CD4-positive, alpha-beta memory T cell (primary cell): ENCODE measurements at regions not wholly inside any gene's neighbourhood (a gene's known extent, or its start where the extent isn't known, plus 50 kb on each side); places are given as distances from the start of the nearest gene placed in this dataset.

Source experiments
- CTCF ChIA-PET: fragments of 350-600 bp; sonication (Branson Sonifier 250); formaldehyde crosslinking; loops from one replicate; lab custom pipeline; 2021; ENCODE audit warnings: inconsistent platforms; ENCODE audit not compliant: partially characterized antibody; lab: Charles Lee
- POLR2A ChIA-PET: fragments of 350-600 bp; sonication (Branson Sonifier 250); formaldehyde crosslinking; loops from one replicate; lab custom pipeline; 2021; ENCODE audit not compliant: partially characterized antibody; lab: Charles Lee
- DNase-seq, 5 donors: peaks; one replicate each; pipeline versions ENCODE4 v3.0.0 to v3.0.0-alpha.2; 2020 to 2022; ENCODE audit warnings: mixed read lengths in 1 of 5
- H3K27ac ChIP-seq: one replicate; pipeline ENCODE4 v1.7.0; 2013; ENCODE audit warnings: low read depth, low read length
- H3K27me3 ChIP-seq: 2 replicates; pipeline ENCODE4 v1.7.0; 2013; ENCODE audit warnings: mild to moderate bottlenecking, low read length, moderate library complexity; ENCODE audit not compliant: insufficient read depth
- H3K36me3 ChIP-seq: 2 replicates; pipeline ENCODE4 v1.7.0; 2013; ENCODE audit warnings: mild to moderate bottlenecking, low read length, moderate library complexity; ENCODE audit not compliant: insufficient read depth
- H3K4me1 ChIP-seq: 2 replicates; pipeline ENCODE4 v1.7.0; 2013; ENCODE audit warnings: mild to moderate bottlenecking, low read length, moderate library complexity; ENCODE audit not compliant: insufficient read depth
- H3K4me3 ChIP-seq, 2 donors: one replicate each; pipeline ENCODE4 v1.7.0; 2013; ENCODE audit warnings: low read length in 2 of 2, mild to moderate bottlenecking in 1 of 2
- H3K9me3 ChIP-seq, 2 donors: one replicate each; pipeline ENCODE4 v1.7.0; 2013; ENCODE audit warnings: low read length in 2 of 2, control low read depth in 1 of 2; ENCODE audit not compliant: control insufficient read depth in 1 of 2
- H3K27ac Mint-ChIP-seq, 7 donors: one replicate each; pipeline ENCODE4 v1.8.0; 2020 to 2021; ENCODE audit warnings: mixed read lengths in 7 of 7, mild to moderate bottlenecking in 6 of 7, inconsistent platforms in 3 of 7, moderate library complexity in 3 of 7
- H3K27me3 Mint-ChIP-seq, 2 donors: one replicate each; pipeline ENCODE4 v1.8.0; 2020 to 2021; ENCODE audit warnings: mixed read lengths in 2 of 2
- H3K36me3 Mint-ChIP-seq, 2 donors: one replicate each; pipeline ENCODE4 v1.8.0; 2020 to 2021; ENCODE audit warnings: mixed read lengths in 2 of 2, inconsistent platforms in 1 of 2, mild to moderate bottlenecking in 1 of 2
- H3K4me1 Mint-ChIP-seq, 4 donors: one replicate each; pipeline ENCODE4 v1.8.0; 2020 to 2021; ENCODE audit warnings: mixed read lengths in 4 of 4, mild to moderate bottlenecking in 1 of 4
- H3K4me3 Mint-ChIP-seq, 8 donors: one replicate each; pipeline ENCODE4 v1.8.0; 2020 to 2021; ENCODE audit warnings: mixed read lengths in 8 of 8, mild to moderate bottlenecking in 7 of 8, moderate library complexity in 6 of 8, inconsistent platforms in 3 of 8
- H3K9me3 Mint-ChIP-seq, 8 donors: one replicate each; pipeline ENCODE4 v1.8.0; 2020 to 2021; ENCODE audit warnings: mixed read lengths in 8 of 8, mild to moderate bottlenecking in 5 of 8, inconsistent platforms in 3 of 8, moderate library complexity in 1 of 8
- intact Hi-C: fragments of 100-400 bp; cut with micrococcal nuclease; formaldehyde crosslinking; loops from one replicate; pipeline ENCODE4 v1.15.1; 2023

- ChIA-PET CTCF (no interaction called here), POLR2A (no interaction called here)
- Mint-ChIP-seq H3K4me1 (no peaks in the 10 kb centered on the region), H3K4me3 (no peak overlapping the region), H3K36me3 (no peaks in the 10 kb centered on the region), H3K9me3 (peaks cover 0 to 4% (median under 1%) of the 10 kb centered on the region in 8 donors), H3K27ac (no peak overlapping the region), H3K27me3 (peaks cover 2 to 9% of the 10 kb centered on the region in 2 donors)
- no peaks in the 10 kb centered on the region for H3K9me3 ChIP-seq
- intact Hi-C loops, result no loop called here
- no peak overlapping the region for H3K4me3 ChIP-seq
- H3K27ac ChIP-seq, result no peak overlapping the region
- H3K27me3 ChIP-seq, result no peaks in the 10 kb centered on the region
- H3K36me3 ChIP-seq, result no peaks in the 10 kb centered on the region
- no peaks in the 10 kb centered on the region for H3K4me1 ChIP-seq
- no peak for DNase-seq
Measured at GRCh38 chr6:159505140-159505922, 187.7 kb downstream of the SOD2 start.

- Mint-ChIP-seq H3K27me3 (peaks cover 5 to 16% of the 10 kb centered on the region in 2 donors), H3K4me3 (no peak overlapping the region), H3K36me3 (no peaks in the 10 kb centered on the region), H3K9me3 (peaks cover 0 to 23% (median 7%) of the 10 kb centered on the region in 8 donors), H3K27ac (no peak overlapping the region), H3K4me1 (no peaks in the 10 kb centered on the region)
- Histone ChIP-seq H3K4me3 (no peak overlapping the region), H3K27ac (no peak overlapping the region), H3K36me3 (no peaks in the 10 kb centered on the region), H3K27me3 (no peaks in the 10 kb centered on the region), H3K4me1 (no peaks in the 10 kb centered on the region), H3K9me3 (no peaks in the 10 kb centered on the region)
- ChIA-PET POLR2A (no interaction called here), CTCF (no interaction called here)
- intact Hi-C loops, result no loop called here
- DNase-seq, result no peak
Measured at GRCh38 chr6:159501558-159501957, 191.5 kb downstream of the SOD2 start.

- no peaks in the 10 kb centered on the region for H3K4me1 ChIP-seq
- no peak overlapping the region for H3K4me3 Mint-ChIP-seq
- peaks cover 14 to 20% of the 10 kb centered on the region in 2 donors for H3K27me3 Mint-ChIP-seq
- H3K27me3 ChIP-seq, result no peaks in the 10 kb centered on the region
- no peak overlapping the region for H3K4me3 ChIP-seq
- H3K4me1 Mint-ChIP-seq, result no peaks in the 10 kb centered on the region
- ChIA-PET POLR2A (no interaction called here), CTCF (no interaction called here)
- no peaks in the 10 kb centered on the region for H3K9me3 ChIP-seq
- no peaks in the 10 kb centered on the region for H3K36me3 Mint-ChIP-seq
- H3K27ac ChIP-seq, result no peak overlapping the region
- intact Hi-C loops, result no loop called here
- DNase-seq, result no peak
- no peak overlapping the region for H3K27ac Mint-ChIP-seq
- H3K36me3 ChIP-seq, result no peaks in the 10 kb centered on the region
- H3K9me3 Mint-ChIP-seq, result peaks cover 0 to 23% (median 7%) of the 10 kb centered on the region in 8 donors
Measured at GRCh38 chr6:159499034-159499433, 194.0 kb downstream of the SOD2 start.

- Histone ChIP-seq H3K27me3 (no peaks in the 10 kb centered on the region), H3K27ac (no peak overlapping the region), H3K9me3 (no peaks in the 10 kb centered on the region), H3K36me3 (no peaks in the 10 kb centered on the region), H3K4me3 (no peak overlapping the region), H3K4me1 (no peaks in the 10 kb centered on the region)
- intact Hi-C loops, result no loop called here
- H3K4me3 Mint-ChIP-seq, result no peak overlapping the region
- peaks cover 13 to 19% of the 10 kb centered on the region in 2 donors for H3K27me3 Mint-ChIP-seq
- H3K27ac Mint-ChIP-seq, result no peak overlapping the region
- H3K36me3 Mint-ChIP-seq, result no peaks in the 10 kb centered on the region
- CTCF ChIA-PET, result no interaction called here
- H3K9me3 Mint-ChIP-seq, result peaks cover 0 to 19% (median 5%) of the 10 kb centered on the region in 8 donors
- H3K4me1 Mint-ChIP-seq, result no peaks in the 10 kb centered on the region
- POLR2A ChIA-PET, result no interaction called here
- DNase-seq, result no peak
Measured at GRCh38 chr6:159494586-159494972, 198.5 kb downstream of the SOD2 start.

- H3K27me3 Mint-ChIP-seq, result peaks cover 13 to 21% of the 10 kb centered on the region in 2 donors
- no peaks in the 10 kb centered on the region for H3K36me3 ChIP-seq
- no peak overlapping the region for H3K4me3 Mint-ChIP-seq
- H3K4me3 ChIP-seq, result no peak overlapping the region
- H3K27ac Mint-ChIP-seq, result no peak overlapping the region
- ChIA-PET CTCF (no interaction called here), POLR2A (no interaction called here)
- H3K27ac ChIP-seq, result no peak overlapping the region
- intact Hi-C loops, result no loop called here
- H3K4me1 ChIP-seq, result no peaks in the 10 kb centered on the region
- H3K9me3 Mint-ChIP-seq, result peaks cover 0 to 19% (median 5%) of the 10 kb centered on the region in 8 donors
- H3K27me3 ChIP-seq, result no peaks in the 10 kb centered on the region
- H3K4me1 Mint-ChIP-seq, result no peaks in the 10 kb centered on the region
- no peaks in the 10 kb centered on the region for H3K36me3 Mint-ChIP-seq
- no peak for DNase-seq
- no peaks in the 10 kb centered on the region for H3K9me3 ChIP-seq
Measured at GRCh38 chr6:159493898-159494585, 199.0 kb downstream of the SOD2 start.

GRCh38 chr6:159493231-159493897, 199.7 kb downstream of the SOD2 start:
- CTCF ChIA-PET, result no interaction called here
- Histone ChIP-seq H3K27me3 (no peaks in the 10 kb centered on the region), H3K36me3 (no peaks in the 10 kb centered on the region)

GRCh38 chr6:159490298-159490937, 202.6 kb downstream of the SOD2 start:
- no peaks in the 10 kb centered on the region for H3K27me3 ChIP-seq
- H3K27ac ChIP-seq, result no peak overlapping the region
- POLR2A ChIA-PET, result no interaction called here
- intact Hi-C loops, result no loop called here
- Mint-ChIP-seq H3K9me3 (no peaks in the 10 kb centered on the region), H3K27me3 (peaks cover 5 to 18% of the 10 kb centered on the region in 2 donors), H3K4me1 (no peaks in the 10 kb centered on the region), H3K27ac (no peak overlapping the region), H3K4me3 (no peak overlapping the region), H3K36me3 (no peaks in the 10 kb centered on the region)
- H3K9me3 ChIP-seq, result no peaks in the 10 kb centered on the region
- H3K36me3 ChIP-seq, result no peaks in the 10 kb centered on the region
- H3K4me1 ChIP-seq, result no peaks in the 10 kb centered on the region
- CTCF ChIA-PET, result interaction anchor here (1.1 kb wide), 1 partner anchor 9 kb away, joined by 3 read pairs; no protein-coding TSS in a partner anchor
- no peak for DNase-seq
- H3K4me3 ChIP-seq, result no peak overlapping the region

More at GRCh38 chr6:159493231-159493897, 199.7 kb downstream of the SOD2 start:
- H3K4me1 ChIP-seq, result no peaks in the 10 kb centered on the region
- no peak overlapping the region for H3K4me3 ChIP-seq
- POLR2A ChIA-PET, result no interaction called here
- H3K27me3 Mint-ChIP-seq, result peaks cover 13 to 21% of the 10 kb centered on the region in 2 donors
- no peak overlapping the region for H3K27ac Mint-ChIP-seq
- H3K9me3 Mint-ChIP-seq, result peaks cover 0 to 12% (median 1%) of the 10 kb centered on the region in 8 donors
- no peak overlapping the region for H3K4me3 Mint-ChIP-seq
- intact Hi-C loops, result no loop called here
- no peaks in the 10 kb centered on the region for H3K4me1 Mint-ChIP-seq
- H3K36me3 Mint-ChIP-seq, result no peaks in the 10 kb centered on the region
- no peak overlapping the region for H3K27ac ChIP-seq
- no peaks in the 10 kb centered on the region for H3K9me3 ChIP-seq
- no peak for DNase-seq
